HG03103 (cell line): ENCODE measurements at regions not wholly inside any gene's neighbourhood (a gene's known extent, or its start where the extent isn't known, plus 50 kb on each side); places are given as distances from the start of the nearest gene placed in this dataset.
"Not testable (repeated sequence)": the region's sequence is repeated elsewhere in the genome, so short reads cannot be mapped to it uniquely, and the experiment has no call there.

Experiments
- ATAC-seq: cut with Tn5 transposase; IDR thresholded peaks from one replicate; pipeline ENCODE4 v1.9.1; 2021; ENCODE audit warnings: low read depth; ENCODE audit not compliant: unreplicated experiment

DNA sequence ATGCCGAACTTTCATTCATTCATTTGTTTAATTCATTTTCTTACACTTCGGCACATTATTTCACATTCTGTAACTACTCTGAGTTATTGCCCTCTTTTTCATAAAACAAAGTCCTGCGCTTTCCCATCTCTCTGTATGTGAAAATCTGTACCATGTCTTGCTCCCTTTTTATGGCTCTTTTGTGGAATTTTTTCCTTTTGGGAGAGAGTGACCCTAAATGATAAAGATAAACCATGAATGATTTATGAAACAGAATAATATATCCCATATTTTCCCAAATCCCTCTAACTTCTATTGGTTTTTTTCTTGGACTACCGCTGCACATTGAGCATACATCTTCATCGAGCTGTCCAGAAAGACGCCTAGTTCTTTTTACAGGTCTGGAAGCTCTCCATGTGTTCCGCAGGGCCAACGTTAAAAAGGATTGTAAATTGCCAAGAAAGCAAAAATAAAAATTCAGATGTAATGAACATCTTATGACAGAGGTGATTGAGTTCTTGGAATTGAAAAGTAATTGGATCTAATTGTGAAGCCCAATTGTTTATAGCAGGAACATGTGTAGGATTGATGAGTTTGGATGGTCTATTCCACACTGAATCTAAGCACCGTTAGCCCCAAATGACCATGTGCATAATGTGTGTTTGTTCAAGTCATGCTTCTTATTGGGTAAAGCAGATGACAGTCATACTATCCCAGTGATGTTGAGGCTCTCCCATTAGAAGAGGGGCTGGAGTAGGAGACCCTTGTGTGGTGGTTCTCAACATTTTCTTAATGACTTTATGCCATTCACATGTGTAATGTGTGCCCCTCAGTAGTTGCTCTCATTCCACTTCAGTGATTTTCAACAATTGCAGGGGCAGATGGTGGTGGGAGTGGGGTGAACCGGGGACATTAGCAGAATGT, 378.9 kb downstream of the DLEU7 start:
- ATAC-seq = no peak

DNA sequence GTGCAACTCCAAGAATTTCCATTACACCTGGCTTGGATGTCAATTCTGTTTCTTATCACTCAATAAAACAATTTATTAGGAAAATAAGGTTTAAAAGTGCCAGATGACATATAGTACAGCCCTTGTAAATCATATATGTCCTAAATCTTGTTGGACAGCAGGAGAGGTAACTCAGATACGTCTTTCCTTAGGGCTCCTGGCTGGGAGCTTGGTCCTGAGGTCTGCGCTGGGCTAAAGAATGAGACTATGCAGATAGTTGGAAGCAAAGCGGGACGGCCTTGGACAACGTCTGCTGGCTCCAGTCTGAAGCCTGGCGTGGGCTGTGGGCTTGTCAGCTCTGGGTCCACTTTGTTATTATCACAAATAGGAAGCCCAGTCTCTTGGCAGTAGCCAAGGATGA, 377.0 kb downstream of the DLEU7 start:
- ATAC-seq = no peak

- no peak for ATAC-seq
These were observed 376.1 kb downstream of the DLEU7 start for GRCh38 chr13:50467156-50468110.

DNA sequence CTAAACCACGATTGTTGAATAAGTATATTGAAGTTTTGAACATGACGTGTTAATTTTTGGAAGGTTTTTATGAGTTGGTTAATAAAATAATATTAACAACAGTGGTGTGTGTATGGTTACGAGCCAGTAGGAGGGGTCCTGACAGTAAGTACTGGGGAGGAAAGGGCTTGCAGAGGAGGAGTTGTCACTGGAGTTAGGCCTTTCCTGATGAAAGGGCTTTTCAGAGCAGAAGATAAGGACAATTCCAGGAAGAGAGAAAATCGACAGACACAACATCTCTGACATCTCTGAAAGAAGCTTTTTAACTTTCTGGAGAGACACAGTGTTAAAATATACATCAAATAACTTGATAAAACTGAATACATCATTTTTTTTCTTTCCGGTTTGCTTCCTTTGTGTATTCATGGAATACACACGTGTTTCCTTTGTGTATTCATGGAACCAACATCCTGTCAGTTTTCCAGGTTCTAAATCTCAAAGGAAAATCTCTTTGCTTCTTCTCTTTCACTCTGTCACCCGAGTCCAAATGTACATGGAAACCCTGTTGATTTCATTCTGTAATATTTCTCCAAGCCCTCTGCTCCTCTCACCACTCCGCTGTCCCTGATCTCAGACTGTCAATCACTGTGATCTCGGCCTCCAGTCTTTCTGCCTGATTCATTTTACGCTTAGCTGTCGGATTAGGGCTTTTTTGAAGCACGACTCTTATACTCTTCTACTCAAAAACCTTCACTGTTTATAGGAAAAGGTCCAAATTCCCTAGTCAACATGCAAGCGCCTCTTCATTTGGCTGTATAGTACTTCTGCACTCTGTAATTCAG, 374.4 kb downstream of the DLEU7 start:
- ATAC-seq = no peak

DNA sequence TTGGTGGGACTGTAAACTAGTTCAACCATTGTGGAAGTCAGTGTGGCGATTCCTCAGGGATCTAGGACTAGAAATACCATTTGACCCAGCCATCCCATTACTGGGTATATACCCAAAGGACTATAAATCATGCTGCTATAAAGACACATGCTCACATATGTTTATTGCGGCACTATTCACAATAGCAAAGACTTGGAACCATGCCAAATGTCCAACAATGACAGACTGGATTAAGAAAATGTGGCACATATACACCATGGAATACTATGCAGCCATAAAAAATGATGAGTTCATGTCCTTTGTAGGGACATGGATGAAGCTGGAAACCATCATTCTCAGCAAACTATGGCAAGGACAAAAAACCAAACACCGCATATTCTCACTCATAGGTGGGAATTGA, 370.4 kb downstream of the DLEU7 start:
- not testable (repeated sequence) for ATAC-seq

DNA sequence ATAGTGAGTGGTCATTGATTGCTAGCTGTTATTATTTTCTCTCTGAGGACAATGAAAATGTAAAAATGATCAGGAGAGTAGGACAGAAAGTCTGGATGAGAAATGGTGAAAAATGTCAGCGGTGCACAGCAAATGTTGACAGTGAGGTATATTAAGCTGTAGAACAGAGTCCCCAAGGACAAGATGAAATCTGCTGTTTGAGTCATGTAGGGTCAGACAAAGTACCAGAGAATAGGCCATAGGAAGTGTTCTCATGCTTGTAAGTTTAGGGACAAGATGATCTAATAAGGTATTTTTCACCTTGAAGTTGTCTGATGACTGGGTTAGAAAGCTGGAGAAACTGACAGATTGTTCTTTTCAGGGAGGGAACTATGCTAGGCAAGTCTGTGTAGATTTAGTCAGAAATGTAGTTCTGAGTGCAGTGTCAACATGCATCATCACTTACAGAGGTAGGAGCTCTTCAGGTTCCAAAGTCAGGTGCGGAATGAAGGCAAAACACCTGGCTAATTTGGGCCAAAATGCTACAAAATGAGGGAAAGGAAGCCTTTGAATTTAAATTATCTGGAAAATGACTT, 369.3 kb downstream of the DLEU7 start:
- no peak for ATAC-seq

DNA sequence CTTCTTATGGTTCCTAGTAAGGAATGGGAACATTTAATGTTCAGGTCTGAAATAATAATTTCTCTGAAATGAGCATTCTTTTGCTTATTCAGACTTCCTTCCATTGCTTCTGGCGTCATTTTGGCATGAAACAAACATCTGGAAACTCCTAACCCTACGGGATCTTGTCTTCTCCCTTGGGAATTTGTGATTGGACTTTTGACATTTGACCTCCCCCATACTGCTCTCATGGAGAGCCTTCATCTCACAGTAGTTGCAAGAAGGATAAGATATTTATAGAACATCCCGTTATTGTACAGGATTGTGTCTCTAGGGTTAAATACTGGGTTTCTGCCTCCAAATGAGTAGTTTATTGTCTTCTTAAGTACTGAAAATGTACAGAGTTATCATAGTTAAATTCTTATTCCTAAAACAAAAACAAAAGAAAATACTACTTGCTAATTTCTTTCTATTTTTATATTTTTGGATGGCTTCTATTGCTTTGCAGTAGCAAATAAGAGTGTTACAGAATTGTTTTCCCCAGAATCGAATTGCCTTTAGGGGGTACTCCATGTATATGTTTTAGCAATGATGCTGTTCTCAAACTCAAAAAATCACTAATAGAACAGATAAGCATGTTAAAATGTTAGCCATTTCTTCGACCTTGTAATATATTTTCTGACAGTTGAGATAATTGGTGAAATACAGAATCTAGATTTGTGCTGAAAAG, 366.8 kb downstream of the DLEU7 start:
- no peak for ATAC-seq

DNA sequence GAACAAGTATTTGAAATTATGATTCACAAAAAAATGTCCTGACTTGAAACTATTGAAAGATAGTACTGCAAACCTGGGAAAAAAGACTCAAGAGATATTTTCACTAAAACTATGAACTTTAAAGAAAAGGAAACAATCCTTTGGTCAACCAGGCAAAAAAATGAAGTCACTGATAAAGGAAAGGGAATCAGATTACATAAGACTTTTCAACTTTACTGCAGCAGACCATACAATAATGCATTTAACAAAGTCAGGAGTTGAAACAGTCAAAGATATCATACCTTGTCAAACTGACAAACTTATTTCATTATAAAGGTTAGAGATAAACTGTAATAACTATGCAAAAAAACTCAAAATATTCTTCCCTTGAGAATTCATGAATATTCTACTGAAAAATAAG, 361.6 kb downstream of the DLEU7 start:
- no peak for ATAC-seq

DNA sequence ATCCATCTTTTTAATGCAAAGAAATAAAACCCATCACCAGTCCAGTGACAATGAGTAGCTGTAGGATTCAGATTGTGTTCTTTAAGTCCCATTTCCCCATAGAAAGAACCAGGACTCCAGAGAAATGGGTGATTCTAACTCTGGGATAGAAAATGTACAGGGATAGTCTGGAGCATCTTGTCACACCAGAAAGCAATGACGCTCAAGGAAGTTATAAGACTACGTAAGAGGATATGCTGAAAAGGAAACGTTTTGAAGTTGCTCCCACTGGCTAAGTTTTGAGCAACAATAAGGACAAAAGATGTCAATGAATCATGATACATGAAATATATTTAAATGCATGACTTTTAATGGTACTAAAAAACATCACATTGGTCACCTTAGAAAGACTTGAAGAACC, 360.1 kb downstream of the DLEU7 start:
- ATAC-seq = no peak

GRCh38 chr13:50484472-50485113, 358.9 kb downstream of the DLEU7 start:
- no peak for ATAC-seq

DNA sequence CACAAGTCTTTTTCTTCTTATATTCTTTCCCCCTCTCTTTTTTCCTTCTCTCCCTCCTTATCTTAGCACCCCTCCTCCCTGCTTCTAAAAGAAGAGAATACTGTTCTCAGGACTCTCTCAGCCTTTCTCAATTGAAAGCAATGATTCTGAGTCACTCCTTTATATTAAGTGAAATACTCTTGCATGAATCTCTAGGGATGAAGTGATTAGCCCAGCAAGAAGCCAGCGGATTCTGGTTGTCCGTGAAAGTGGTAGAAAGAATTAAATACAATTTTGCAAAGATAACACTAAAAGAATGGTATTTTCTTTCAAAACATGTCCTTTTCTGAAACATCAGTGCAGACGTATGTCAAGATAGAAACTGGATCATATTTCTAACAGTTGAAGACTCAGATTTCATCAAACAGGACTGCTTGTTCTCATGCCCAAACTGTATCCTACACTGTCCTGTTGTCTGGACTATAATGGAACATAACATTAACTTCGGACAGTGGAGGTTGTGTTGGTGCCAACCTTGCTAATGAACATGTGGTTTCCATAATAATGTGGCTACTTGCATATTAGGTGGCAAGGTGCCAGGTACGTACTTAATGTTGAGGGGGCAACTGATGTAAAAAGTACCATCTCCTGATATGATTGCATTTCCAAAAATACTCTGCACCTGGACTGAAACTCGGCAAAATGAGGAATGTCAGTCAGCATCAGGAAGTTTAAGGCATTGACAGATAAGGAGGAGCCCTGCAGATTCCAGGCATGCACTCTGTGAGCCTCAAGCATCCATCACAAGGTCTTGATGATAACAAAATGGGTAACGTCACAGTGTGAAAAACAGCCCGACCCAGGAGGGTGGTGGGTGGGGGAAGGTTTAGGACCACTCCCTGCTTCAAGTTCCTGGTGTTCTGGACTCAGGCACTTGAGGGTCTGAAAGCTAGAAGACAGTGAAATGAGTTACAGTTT, 357.2 kb downstream of the DLEU7 start:
- no peak for ATAC-seq

GRCh38 chr13:50493683-50494082, 349.8 kb downstream of the DLEU7 start:
- ATAC-seq = no peak

DNA sequence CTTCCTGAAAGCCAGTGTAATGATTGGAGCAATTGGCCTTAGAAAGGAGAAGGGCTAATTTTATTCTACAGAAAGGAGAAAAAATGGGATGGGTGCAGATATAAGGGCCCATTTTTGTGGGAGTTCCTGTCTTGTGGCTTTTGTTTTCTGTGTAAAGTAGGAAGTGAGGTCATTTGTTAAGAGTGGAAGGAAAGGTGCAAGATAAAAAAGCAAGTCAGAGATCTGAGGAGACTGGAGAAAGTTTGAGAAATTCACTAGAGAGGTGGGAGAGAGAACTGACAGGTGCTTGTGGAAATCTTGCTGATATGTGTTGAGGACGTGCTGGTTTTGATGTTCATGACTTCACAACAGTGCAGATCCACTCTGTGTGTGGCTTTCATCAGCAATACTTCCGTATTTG, 349.4 kb downstream of the DLEU7 start:
- no peak for ATAC-seq

- not testable (repeated sequence) for ATAC-seq
These were observed 340.3 kb downstream of the DLEU7 start for GRCh38 chr13:50503212-50503611.

- no peak for ATAC-seq
These were observed 334.3 kb downstream of the DLEU7 start for GRCh38 chr13:50509167-50509566.

DNA sequence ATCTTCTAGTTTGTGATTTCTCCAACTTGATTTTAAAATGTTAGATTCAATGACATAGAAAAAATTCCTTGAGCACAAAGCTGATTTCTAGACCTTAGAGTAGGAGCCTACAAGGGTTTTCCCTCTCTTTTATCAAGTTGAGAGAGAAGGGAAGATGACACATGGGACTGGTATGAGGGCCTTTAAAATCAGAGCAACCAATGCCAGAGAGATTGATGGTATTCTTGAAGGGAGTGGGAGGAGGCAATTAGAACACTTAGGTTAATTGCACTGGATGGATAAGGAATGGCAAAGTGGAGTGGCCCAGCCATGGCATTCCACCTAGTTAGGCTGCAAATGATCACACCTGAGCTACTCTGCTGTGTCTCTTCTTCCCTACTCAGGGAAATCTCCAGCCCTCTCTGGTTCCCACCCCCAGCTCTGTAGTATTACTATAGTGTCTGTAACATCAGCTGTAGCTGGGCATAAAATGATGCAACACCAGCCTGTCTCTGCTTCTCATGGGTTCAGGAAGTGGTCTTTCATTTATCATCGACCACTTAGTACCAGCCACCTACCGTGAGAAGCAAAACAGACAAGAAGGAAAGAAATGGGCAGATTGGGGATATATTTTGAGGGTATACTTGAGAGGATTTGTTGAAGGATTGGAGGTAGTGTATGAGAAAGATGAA, 333.6 kb downstream of the DLEU7 start:
- no peak for ATAC-seq

DNA sequence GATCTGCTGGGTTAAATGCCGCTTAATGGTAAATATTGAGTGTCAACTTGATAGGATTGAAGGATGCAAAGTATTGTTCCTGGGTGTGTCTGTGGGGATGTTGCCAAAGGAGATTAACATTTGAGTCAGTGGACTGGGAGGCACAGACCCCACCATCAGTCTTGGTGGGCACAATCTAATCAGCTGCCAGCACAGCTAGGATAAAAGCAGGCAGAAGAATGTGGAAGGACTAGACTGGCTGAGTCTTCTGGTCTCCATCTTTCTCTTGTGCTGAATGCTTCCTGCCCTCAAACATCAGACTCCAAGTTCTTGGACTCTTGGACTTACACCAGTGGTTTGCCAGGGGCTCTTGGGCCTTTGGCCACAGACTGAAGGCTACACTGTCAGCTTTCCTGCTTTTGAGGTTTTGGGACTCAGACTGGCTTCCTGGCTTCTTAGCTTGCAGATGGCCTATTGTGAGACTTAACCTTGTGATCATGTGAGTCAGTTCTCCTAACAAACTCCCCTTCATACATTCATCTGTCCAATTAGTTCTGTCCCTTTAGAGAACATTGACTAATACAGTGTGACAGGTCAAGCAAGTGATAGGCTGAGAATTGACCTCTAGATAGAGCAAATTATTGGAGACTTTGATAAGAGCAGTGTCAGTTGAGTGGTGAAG, 332.5 kb downstream of the DLEU7 start:
- not testable (repeated sequence) for ATAC-seq
